ENCODE measurements at regions not wholly inside any gene's neighbourhood (a gene's known extent, or its start where the extent isn't known, plus 50 kb on each side); places are given as distances from the start of the nearest gene placed in this dataset.
"Not testable (repeated sequence)": the region's sequence is repeated elsewhere in the genome, so short reads cannot be mapped to it uniquely, and the experiment has no call there.

GRCh38 chr13:26482451-26483197 is 74.9 kb upstream of the WASF3 start:
- Histone ChIP-seq H3K4me3 (ENCODE audit: insufficient read depth, low read depth, low read length, poor library complexity, severe bottlenecking) (no peak overlapping the region), H3K36me3 (ENCODE audit: control insufficient read depth, insufficient read depth, low read length) (no peaks in the 10 kb centered on the region), H3K27me3 (replicated peaks; ENCODE audit: control insufficient read depth, insufficient read depth, low read length, poor library complexity, severe bottlenecking) (no peaks in the 10 kb centered on the region), H3K9me3 (ENCODE audit: control insufficient read depth, low read length) (no peaks in the 10 kb centered on the region), H3K27ac (ENCODE audit: insufficient read depth, low read length, poor library complexity, severe bottlenecking) (no peak overlapping the region), H3K4me1 (ENCODE audit: control insufficient read depth, insufficient read depth, low read length, poor library complexity, severe bottlenecking) (peaks cover 13% of the 10 kb centered on the region)
- peak; percentile 39 to 43 (median 42) for DNase-seq

GRCh38 chr13:26483546-26483945 is 73.9 kb upstream of the WASF3 start:
- H3K27ac ChIP-seq (ENCODE audit: insufficient read depth, low read length, poor library complexity, severe bottlenecking): no peak overlapping the region
- H3K4me3 ChIP-seq (ENCODE audit: insufficient read depth, low read depth, low read length, poor library complexity, severe bottlenecking): no peak overlapping the region
- no peaks in the 10 kb centered on the region for H3K9me3 ChIP-seq (ENCODE audit: control insufficient read depth, low read length)
- DNase-seq: no peak
- peaks cover 13% of the 10 kb centered on the region for H3K4me1 ChIP-seq (ENCODE audit: control insufficient read depth, insufficient read depth, low read length, poor library complexity, severe bottlenecking)
- H3K36me3 ChIP-seq (ENCODE audit: control insufficient read depth, insufficient read depth, low read length): no peaks in the 10 kb centered on the region
- no peaks in the 10 kb centered on the region for H3K27me3 ChIP-seq (replicated peaks; ENCODE audit: control insufficient read depth, insufficient read depth, low read length, poor library complexity, severe bottlenecking)

GRCh38 chr13:26484196-26484595 is 73.3 kb upstream of the WASF3 start:
- Histone ChIP-seq H3K4me1 (ENCODE audit: control insufficient read depth, insufficient read depth, low read length, poor library complexity, severe bottlenecking) (peaks cover 13% of the 10 kb centered on the region), H3K4me3 (ENCODE audit: insufficient read depth, low read depth, low read length, poor library complexity, severe bottlenecking) (no peak overlapping the region), H3K9me3 (ENCODE audit: control insufficient read depth, low read length) (no peaks in the 10 kb centered on the region), H3K36me3 (ENCODE audit: control insufficient read depth, insufficient read depth, low read length) (no peaks in the 10 kb centered on the region), H3K27ac (ENCODE audit: insufficient read depth, low read length, poor library complexity, severe bottlenecking) (no peak overlapping the region), H3K27me3 (replicated peaks; ENCODE audit: control insufficient read depth, insufficient read depth, low read length, poor library complexity, severe bottlenecking) (no peaks in the 10 kb centered on the region)
- no peak for DNase-seq

GRCh38 chr13:26485288-26485687 is 72.2 kb upstream of the WASF3 start:
- Histone ChIP-seq H3K27me3 (replicated peaks; ENCODE audit: control insufficient read depth, insufficient read depth, low read length, poor library complexity, severe bottlenecking) (no peaks in the 10 kb centered on the region), H3K27ac (ENCODE audit: insufficient read depth, low read length, poor library complexity, severe bottlenecking) (no peak overlapping the region), H3K4me1 (ENCODE audit: control insufficient read depth, insufficient read depth, low read length, poor library complexity, severe bottlenecking) (peaks cover 13% of the 10 kb centered on the region), H3K9me3 (ENCODE audit: control insufficient read depth, low read length) (no peaks in the 10 kb centered on the region), H3K36me3 (ENCODE audit: control insufficient read depth, insufficient read depth, low read length) (no peaks in the 10 kb centered on the region), H3K4me3 (ENCODE audit: insufficient read depth, low read depth, low read length, poor library complexity, severe bottlenecking) (no peak overlapping the region)
- DNase-seq: no peak

- Histone ChIP-seq H3K27me3 (replicated peaks; ENCODE audit: control insufficient read depth, insufficient read depth, low read length, poor library complexity, severe bottlenecking) (no peaks in the 10 kb centered on the region), H3K4me1 (ENCODE audit: control insufficient read depth, insufficient read depth, low read length, poor library complexity, severe bottlenecking) (peaks cover 13% of the 10 kb centered on the region), H3K4me3 (ENCODE audit: insufficient read depth, low read depth, low read length, poor library complexity, severe bottlenecking) (no peak overlapping the region)
Observed at GRCh38 chr13:26485786-26486185, 71.7 kb upstream of the WASF3 start.

GRCh38 chr13:26486550-26486949 is 70.9 kb upstream of the WASF3 start:
- Histone ChIP-seq H3K4me3 (ENCODE audit: insufficient read depth, low read depth, low read length, poor library complexity, severe bottlenecking) (no peak overlapping the region), H3K27ac (ENCODE audit: insufficient read depth, low read length, poor library complexity, severe bottlenecking) (no peak overlapping the region)

More at GRCh38 chr13:26485786-26486185, 71.7 kb upstream of the WASF3 start:
- DNase-seq: no peak
- Histone ChIP-seq H3K9me3 (ENCODE audit: control insufficient read depth, low read length) (no peaks in the 10 kb centered on the region), H3K36me3 (ENCODE audit: control insufficient read depth, insufficient read depth, low read length) (no peaks in the 10 kb centered on the region), H3K27ac (ENCODE audit: insufficient read depth, low read length, poor library complexity, severe bottlenecking) (no peak overlapping the region)

GRCh38 chr13:26487781-26488180 is 69.7 kb upstream of the WASF3 start:
- H3K27me3 ChIP-seq (replicated peaks; ENCODE audit: control insufficient read depth, insufficient read depth, low read length, poor library complexity, severe bottlenecking): no peaks in the 10 kb centered on the region

More at GRCh38 chr13:26486550-26486949, 70.9 kb upstream of the WASF3 start:
- Histone ChIP-seq H3K27me3 (replicated peaks; ENCODE audit: control insufficient read depth, insufficient read depth, low read length, poor library complexity, severe bottlenecking) (no peaks in the 10 kb centered on the region), H3K9me3 (ENCODE audit: control insufficient read depth, low read length) (no peaks in the 10 kb centered on the region), H3K36me3 (ENCODE audit: control insufficient read depth, insufficient read depth, low read length) (no peaks in the 10 kb centered on the region), H3K4me1 (ENCODE audit: control insufficient read depth, insufficient read depth, low read length, poor library complexity, severe bottlenecking) (peaks cover 13% of the 10 kb centered on the region)
- DNase-seq: no peak

GRCh38 chr13:26488236-26489003 is 69.1 kb upstream of the WASF3 start:
- no peak overlapping the region for H3K27ac ChIP-seq (ENCODE audit: insufficient read depth, low read length, poor library complexity, severe bottlenecking)
- DNase-seq: no peak
- H3K36me3 ChIP-seq (ENCODE audit: control insufficient read depth, insufficient read depth, low read length): no peaks in the 10 kb centered on the region
- H3K4me1 ChIP-seq (ENCODE audit: control insufficient read depth, insufficient read depth, low read length, poor library complexity, severe bottlenecking): peaks cover 5% of the 10 kb centered on the region
- H3K9me3 ChIP-seq (ENCODE audit: control insufficient read depth, low read length): no peaks in the 10 kb centered on the region
- no peak overlapping the region for H3K4me3 ChIP-seq (ENCODE audit: insufficient read depth, low read depth, low read length, poor library complexity, severe bottlenecking)
- H3K27me3 ChIP-seq (replicated peaks; ENCODE audit: control insufficient read depth, insufficient read depth, low read length, poor library complexity, severe bottlenecking): no peaks in the 10 kb centered on the region

More at GRCh38 chr13:26487781-26488180, 69.7 kb upstream of the WASF3 start:
- no peaks in the 10 kb centered on the region for H3K9me3 ChIP-seq (ENCODE audit: control insufficient read depth, low read length)
- no peak overlapping the region for H3K27ac ChIP-seq (ENCODE audit: insufficient read depth, low read length, poor library complexity, severe bottlenecking)
- no peaks in the 10 kb centered on the region for H3K36me3 ChIP-seq (ENCODE audit: control insufficient read depth, insufficient read depth, low read length)
- H3K4me1 ChIP-seq (ENCODE audit: control insufficient read depth, insufficient read depth, low read length, poor library complexity, severe bottlenecking): peaks cover 12% of the 10 kb centered on the region
- DNase-seq: no peak
- H3K4me3 ChIP-seq (ENCODE audit: insufficient read depth, low read depth, low read length, poor library complexity, severe bottlenecking): no peak overlapping the region

- not testable (repeated sequence) for H3K36me3 ChIP-seq (ENCODE audit: control insufficient read depth, insufficient read depth, low read length); H3K9me3 ChIP-seq (ENCODE audit: control insufficient read depth, low read length); H3K4me1 ChIP-seq (ENCODE audit: control insufficient read depth, insufficient read depth, low read length, poor library complexity, severe bottlenecking); H3K27ac ChIP-seq (ENCODE audit: insufficient read depth, low read length, poor library complexity, severe bottlenecking); H3K27me3 ChIP-seq (replicated peaks; ENCODE audit: control insufficient read depth, insufficient read depth, low read length, poor library complexity, severe bottlenecking); H3K4me3 ChIP-seq (ENCODE audit: insufficient read depth, low read depth, low read length, poor library complexity, severe bottlenecking); DNase-seq
Observed at GRCh38 chr13:26492301-26492700, 65.2 kb upstream of the WASF3 start.

GRCh38 chr13:26494571-26495195 is 62.8 kb upstream of the WASF3 start:
- no peak overlapping the region for H3K4me3 ChIP-seq (ENCODE audit: insufficient read depth, low read depth, low read length, poor library complexity, severe bottlenecking)
- H3K9me3 ChIP-seq (ENCODE audit: control insufficient read depth, low read length): no peaks in the 10 kb centered on the region
- H3K36me3 ChIP-seq (ENCODE audit: control insufficient read depth, insufficient read depth, low read length): no peaks in the 10 kb centered on the region
- DNase-seq: no peak
- no peaks in the 10 kb centered on the region for H3K27me3 ChIP-seq (replicated peaks; ENCODE audit: control insufficient read depth, insufficient read depth, low read length, poor library complexity, severe bottlenecking)
- H3K4me1 ChIP-seq (ENCODE audit: control insufficient read depth, insufficient read depth, low read length, poor library complexity, severe bottlenecking): no peaks in the 10 kb centered on the region
- no peak overlapping the region for H3K27ac ChIP-seq (ENCODE audit: insufficient read depth, low read length, poor library complexity, severe bottlenecking)

Measured in effector memory CD4-positive, alpha-beta T cell (primary cell).